SK-N-SH (cell line): ENCODE measurements at regions not wholly inside any gene's neighbourhood (a gene's known extent, or its start where the extent isn't known, plus 50 kb on each side); places are given as distances from the start of the nearest gene placed in this dataset.

ENCODE experiments used
- CTCF ChIA-PET: fragments of 300-600, 350-600 bp; formaldehyde crosslinking; extraction: SDS; loops from one replicate; lab custom pipeline; 2021; lab: Yijun Ruan, JAX
- POLR2A ChIA-PET: fragments of 350-600 bp; sonication (Branson Sonifier 250); formaldehyde crosslinking; extraction: SDS; loops from one replicate; lab custom pipeline; 2020; ENCODE audit warnings: antibody characterized with exemption, inconsistent platforms; lab: Yijun Ruan, JAX
- DNase-seq: peaks from one replicate; pipeline ENCODE4 v3.0.0; 2012
- H2AFZ ChIP-seq: fragments of 200-600 bp; sonication (generic); 2 replicates; pipeline ENCODE4 v1.8.1; 2016; ENCODE audit warnings: antibody characterized with exemption, mild to moderate bottlenecking, low read depth
- H3F3A ChIP-seq: fragments of 200-600 bp; sonication (generic); replicated peaks from 2 replicates; pipeline ENCODE3; 2016; ENCODE audit warnings: antibody characterized with exemption, mild to moderate bottlenecking; ENCODE audit not compliant: insufficient read depth
- H3K27ac ChIP-seq, 2 experiments: fragments of 200-500 bp in 1 of 2; fragments of 200-600 bp in 1 of 2; sonication (Bioruptor generic) in 1 of 2; sonication (generic), shearing (Covaris generic) in 1 of 2; 2 replicates each; pipeline versions ENCODE4 v1.5.1 to v1.6.1; 2014 to 2016; ENCODE audit warnings: low read depth in 2 of 2, inconsistent platforms in 1 of 2, low read length in 1 of 2, mild to moderate bottlenecking in 1 of 2, mixed read lengths in 1 of 2
- H3K27me3 ChIP-seq: fragments of 200-600 bp; sonication (generic), shearing (Covaris generic); 2 replicates; pipeline ENCODE4 v1.6.1; 2016; ENCODE audit warnings: mixed run types; ENCODE audit not compliant: insufficient read depth
- H3K36me3 ChIP-seq, 2 experiments: fragments of 200-500 bp in 1 of 2; fragments of 200-600 bp in 1 of 2; sonication (Bioruptor generic) in 1 of 2; sonication (generic) in 1 of 2; replicated peaks in 1 of 2; 2 replicates each; pipeline versions ENCODE3 to v1.5.1; 2014 to 2016; ENCODE audit warnings: low read length in 1 of 2, mild to moderate bottlenecking in 1 of 2; ENCODE audit not compliant: insufficient read depth in 2 of 2, control insufficient read depth in 1 of 2
- H3K4me1 ChIP-seq, 2 experiments: fragments of 200-500 bp in 1 of 2; fragments of 200-600 bp in 1 of 2; sonication (Bioruptor generic) in 1 of 2; sonication (generic), shearing (Covaris generic) in 1 of 2; 2 replicates each; pipeline versions ENCODE4 v1.5.1 to v1.6.1; 2014 to 2016; ENCODE audit warnings: low read depth in 1 of 2, low read length in 1 of 2, mixed run types in 1 of 2; ENCODE audit not compliant: insufficient read depth in 2 of 2, control insufficient read depth in 1 of 2
- H3K4me2 ChIP-seq: fragments of 200-600 bp; sonication (generic), shearing (Covaris generic); 2 replicates; pipeline ENCODE4 v1.6.1; 2017; ENCODE audit warnings: mixed run types
- H3K4me3 ChIP-seq, 2 experiments: fragments of 200-500 bp in 1 of 2; fragments of 200-600 bp in 1 of 2; sonication (Bioruptor generic) in 1 of 2; sonication (generic), shearing (Covaris generic) in 1 of 2; 2 replicates each; pipeline versions ENCODE4 v1.5.1 to v1.8.1; 2014 to 2016; ENCODE audit warnings: low read depth in 2 of 2, inconsistent platforms in 1 of 2, low read length in 1 of 2, mild to moderate bottlenecking in 1 of 2, mixed read lengths in 1 of 2, moderate library complexity in 1 of 2
- H3K79me2 ChIP-seq: fragments of 200-600 bp; sonication (generic); 2 replicates; pipeline ENCODE4 v1.8.1; 2017; ENCODE audit warnings: mild to moderate bottlenecking; ENCODE audit not compliant: insufficient read depth
- H3K9ac ChIP-seq: fragments of 200-600 bp; sonication (generic); 2 replicates; pipeline ENCODE4 v1.6.1; 2017; ENCODE audit warnings: mixed run types
- H3K9me2 ChIP-seq: fragments of 200-600 bp; sonication (generic); 2 replicates; pipeline ENCODE4 v1.6.1; 2017; ENCODE audit warnings: mixed run types
- H3K9me3 ChIP-seq: fragments of 200-600 bp; sonication (generic); 2 replicates; pipeline ENCODE4 v1.6.1; 2017; ENCODE audit warnings: mixed run types, mild to moderate bottlenecking, moderate library complexity
- H4K20me1 ChIP-seq: fragments of 200-600 bp; sonication (generic); 2 replicates; pipeline ENCODE4 v1.6.1; 2017; ENCODE audit warnings: mild to moderate bottlenecking, mixed run types; ENCODE audit not compliant: insufficient read depth
- ELF1 ChIP-seq: IDR thresholded peaks from 2 replicates; pipeline ENCODE4 v1.4.0; 2012
- FOSL2 ChIP-seq: IDR thresholded peaks from 2 replicates; pipeline ENCODE4 v1.4.0; 2012; ENCODE audit warnings: low read depth, mild to moderate bottlenecking, moderate library complexity, borderline replicate concordance
- FOXM1 ChIP-seq: IDR thresholded peaks from 2 replicates; pipeline ENCODE4 v1.4.0; 2012; ENCODE audit warnings: low read depth, mild to moderate bottlenecking
- GATA2 ChIP-seq: sonication (generic); formaldehyde crosslinking; IDR thresholded peaks from 2 replicates; pipeline ENCODE4 v1.5.0; 2020; ENCODE audit warnings: mild to moderate bottlenecking, missing genetic modification reagents
- JUND ChIP-seq: IDR thresholded peaks from 2 replicates; pipeline ENCODE4 v1.4.0; 2012
- MEF2A ChIP-seq: IDR thresholded peaks from 2 replicates; pipeline ENCODE4 v1.4.0; 2012; ENCODE audit warnings: low read depth, borderline replicate concordance
- MXI1 ChIP-seq: IDR thresholded peaks from 2 replicates; pipeline ENCODE4 v1.6.1; 2012; ENCODE audit warnings: mild to moderate bottlenecking, low read depth, low read length, improper control_type of control experiment
- NFIC ChIP-seq: IDR thresholded peaks from 2 replicates; pipeline ENCODE4 v1.4.0; 2012; ENCODE audit warnings: borderline replicate concordance
- NRF1 ChIP-seq: IDR thresholded peaks from 2 replicates; pipeline ENCODE4 v1.6.1; 2012; ENCODE audit warnings: low read depth, mild to moderate bottlenecking, low read length
- RAD21 ChIP-seq: IDR thresholded peaks from 2 replicates; pipeline ENCODE4 v1.6.1; 2012; ENCODE audit warnings: mild to moderate bottlenecking, low read length
- RCOR1 ChIP-seq: fragments of 150-350 bp; IDR thresholded peaks from 2 replicates; pipeline ENCODE4 v1.6.1; 2017; ENCODE audit warnings: antibody characterized with exemption, low read length
- RXRA ChIP-seq: IDR thresholded peaks from 2 replicates; pipeline ENCODE4 v1.4.0; 2012; ENCODE audit warnings: low read depth, mild to moderate bottlenecking, borderline replicate concordance
- SMC3 ChIP-seq: IDR thresholded peaks from 2 replicates; pipeline ENCODE4 v1.6.1; 2012; ENCODE audit warnings: low read depth, low read length, improper control_type of control experiment
- TAF1 ChIP-seq: IDR thresholded peaks from 2 replicates; pipeline ENCODE4 v1.6.1; 2012; ENCODE audit warnings: low read depth, mild to moderate bottlenecking, low read length, moderate library complexity, borderline replicate concordance
- TEAD4 ChIP-seq: IDR thresholded peaks from 2 replicates; pipeline ENCODE4 v1.4.0; 2012; ENCODE audit warnings: mild to moderate bottlenecking, borderline replicate concordance; ENCODE audit not compliant: insufficient read depth
- WGBS: methylation state at CpG from one replicate; pipeline ENCODE4 v1.1.6; 2017; ENCODE audit warnings: low lambda C conversion rate; 5-methylcytosine and 5-hydroxymethylcytosine counted together
- TF ChIP-seq, protein P1 (sequence below): IDR thresholded peaks from 2 replicates; pipeline ENCODE4 v1.4.0; 2012; ENCODE audit warnings: low read depth, borderline replicate concordance
- TF ChIP-seq, protein P2 (sequence below): IDR thresholded peaks from 2 replicates; pipeline ENCODE4 v1.4.0; 2012; ENCODE audit warnings: low read depth
- TF ChIP-seq, protein P3 (sequence below): fragments of 150-350 bp; IDR thresholded peaks from 2 replicates; pipeline ENCODE4 v1.6.1; 2017; ENCODE audit warnings: antibody characterized with exemption, low read length, low read depth, borderline replicate concordance
- TF ChIP-seq, protein P4 (sequence below): IDR thresholded peaks from 2 replicates; pipeline ENCODE4 v1.4.0; 2012; ENCODE audit warnings: low read depth, borderline replicate concordance

DNA sequence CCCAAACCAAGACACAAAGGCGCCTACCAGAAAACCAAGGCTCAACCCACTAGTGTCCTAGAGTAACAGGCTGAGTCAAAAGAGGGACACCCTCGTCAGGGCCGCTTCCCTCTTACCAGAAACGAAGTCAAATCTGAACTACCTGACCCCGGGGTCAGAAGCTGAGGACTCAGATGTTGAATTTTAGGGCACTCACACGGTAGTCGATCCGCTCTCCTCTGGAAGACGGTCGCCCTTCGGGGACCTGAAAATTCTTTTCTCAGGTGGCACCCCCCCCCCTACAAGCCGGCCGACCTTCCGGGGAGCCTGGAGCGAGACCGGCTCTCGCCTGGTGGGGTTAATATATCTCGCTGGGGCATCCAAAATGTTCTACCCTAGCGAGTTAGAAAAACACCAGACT, 121.1 kb upstream of the KCNJ3 start:
- Histone ChIP-seq H3K79me2 (no peaks in the 10 kb centered on the region), H3K36me3 (no peaks in the 10 kb centered on the region), H3K4me2 (no peak overlapping the region), H3K4me3 (no peak overlapping the region), H3K27ac (no peak overlapping the region), H3K4me1 (no peaks in the 10 kb centered on the region), H3K9me3 (no peaks in the 10 kb centered on the region), H2AFZ (no peak overlapping the region), H3K27me3 (no peaks in the 10 kb centered on the region), H3F3A (no peaks in the 10 kb centered on the region), H3K9me2 (no peaks in the 10 kb centered on the region; the same call in 1 of the 2 replicates), H4K20me1 (no peaks in the 10 kb centered on the region), H3K9ac (no peak overlapping the region)
- 71% methylated on average over 15 of the region's 19 CpGs for WGBS
- CTCF ChIA-PET, result interaction anchor here (1.2 kb wide), 1 partner anchor 278 kb away, joined by 3 read pairs; no protein-coding TSS in a partner anchor
- POLR2A ChIA-PET, result no interaction called here
- no peak for DNase-seq
- TF ChIP-seq NRF1 (no peak), RCOR1 (no peak), FOSL2 (no peak), RXRA (no peak), RAD21 (no peak), TEAD4 (no peak), MXI1 (no peak), MEF2A (no peak), ELF1 (no peak), TAF1 (no peak), SMC3 (no peak), JUND (no peak), NFIC (no peak), FOXM1 (no peak), GATA2 (CRISPR knock-in tag) (no peak)
- TF ChIP-seq, protein P1, sequence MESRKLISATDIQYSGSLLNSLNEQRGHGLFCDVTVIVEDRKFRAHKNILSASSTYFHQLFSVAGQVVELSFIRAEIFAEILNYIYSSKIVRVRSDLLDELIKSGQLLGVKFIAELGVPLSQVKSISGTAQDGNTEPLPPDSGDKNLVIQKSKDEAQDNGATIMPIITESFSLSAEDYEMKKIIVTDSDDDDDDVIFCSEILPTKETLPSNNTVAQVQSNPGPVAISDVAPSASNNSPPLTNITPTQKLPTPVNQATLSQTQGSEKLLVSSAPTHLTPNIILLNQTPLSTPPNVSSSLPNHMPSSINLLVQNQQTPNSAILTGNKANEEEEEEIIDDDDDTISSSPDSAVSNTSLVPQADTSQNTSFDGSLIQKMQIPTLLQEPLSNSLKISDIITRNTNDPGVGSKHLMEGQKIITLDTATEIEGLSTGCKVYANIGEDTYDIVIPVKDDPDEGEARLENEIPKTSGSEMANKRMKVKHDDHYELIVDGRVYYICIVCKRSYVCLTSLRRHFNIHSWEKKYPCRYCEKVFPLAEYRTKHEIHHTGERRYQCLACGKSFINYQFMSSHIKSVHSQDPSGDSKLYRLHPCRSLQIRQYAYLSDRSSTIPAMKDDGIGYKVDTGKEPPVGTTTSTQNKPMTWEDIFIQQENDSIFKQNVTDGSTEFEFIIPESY, result no peak
- TF ChIP-seq, protein P2, sequence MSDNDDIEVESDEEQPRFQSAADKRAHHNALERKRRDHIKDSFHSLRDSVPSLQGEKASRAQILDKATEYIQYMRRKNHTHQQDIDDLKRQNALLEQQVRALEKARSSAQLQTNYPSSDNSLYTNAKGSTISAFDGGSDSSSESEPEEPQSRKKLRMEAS, result no peak
- TF ChIP-seq, protein P3, sequence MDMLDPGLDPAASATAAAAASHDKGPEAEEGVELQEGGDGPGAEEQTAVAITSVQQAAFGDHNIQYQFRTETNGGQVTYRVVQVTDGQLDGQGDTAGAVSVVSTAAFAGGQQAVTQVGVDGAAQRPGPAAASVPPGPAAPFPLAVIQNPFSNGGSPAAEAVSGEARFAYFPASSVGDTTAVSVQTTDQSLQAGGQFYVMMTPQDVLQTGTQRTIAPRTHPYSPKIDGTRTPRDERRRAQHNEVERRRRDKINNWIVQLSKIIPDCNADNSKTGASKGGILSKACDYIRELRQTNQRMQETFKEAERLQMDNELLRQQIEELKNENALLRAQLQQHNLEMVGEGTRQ, result no peak
- TF ChIP-seq, protein P4, sequence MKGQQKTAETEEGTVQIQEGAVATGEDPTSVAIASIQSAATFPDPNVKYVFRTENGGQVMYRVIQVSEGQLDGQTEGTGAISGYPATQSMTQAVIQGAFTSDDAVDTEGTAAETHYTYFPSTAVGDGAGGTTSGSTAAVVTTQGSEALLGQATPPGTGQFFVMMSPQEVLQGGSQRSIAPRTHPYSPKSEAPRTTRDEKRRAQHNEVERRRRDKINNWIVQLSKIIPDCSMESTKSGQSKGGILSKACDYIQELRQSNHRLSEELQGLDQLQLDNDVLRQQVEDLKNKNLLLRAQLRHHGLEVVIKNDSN, result no peak
